GM12878 (cell line): ENCODE measurements at regions not wholly inside any gene's neighbourhood (a gene's known extent, or its start where the extent isn't known, plus 50 kb on each side); places are given as distances from the start of the nearest gene placed in this dataset.
"Not testable (repeated sequence)": the region's sequence is repeated elsewhere in the genome, so short reads cannot be mapped to it uniquely, and the experiment has no call there.

ENCODE experiments used
- ATAC-seq: fragments of 200-7000 bp; cut with Tn5 transposase; 3 replicates; pipeline ENCODE4 v1.9.1; 2020; ENCODE audit warnings: mild to moderate bottlenecking, moderate library complexity
- BruUV-seq: library from RNA; stranded (reverse); fragments of 400-500 nt; replicated peaks from 2 replicates; lab custom pipeline; 2021; lab: Mats Ljungman, UMichigan
- CTCF ChIA-PET: fragments of 300-600 bp; sonication (Branson Sonifier 250); formaldehyde crosslinking; extraction: SDS; loops from one replicate; lab custom pipeline; 2021; ENCODE audit warnings: inconsistent platforms; lab: Yijun Ruan, JAX
- POLR2A ChIA-PET: fragments of 350-600 bp; formaldehyde crosslinking; extraction: SDS; loops from one replicate; lab custom pipeline; 2021; ENCODE audit warnings: inconsistent platforms; lab: Charles Lee
- RAD21 ChIA-PET: fragments of 300-600 bp; sonication (Branson Sonifier 250); formaldehyde crosslinking; loops from one replicate; lab custom pipeline; 2023; ENCODE audit warnings: antibody characterized with exemption; ENCODE audit not compliant: unreplicated experiment; lab: Charles Lee
- SMC1A ChIA-PET: fragments of 300-600 bp; sonication (Branson Sonifier 250); formaldehyde crosslinking; loops from one replicate; lab custom pipeline; 2023; ENCODE audit not compliant: unreplicated experiment, uncharacterized antibody; lab: Charles Lee
- DNase-seq: peaks from one replicate; pipeline ENCODE4 v3.0.0-alpha.2; 2011; ENCODE audit warnings: low read depth, low spot score
- FAIRE-seq: peaks from 3 replicates; lab custom pipeline; 2011; peaks lifted over from hg19 to GRCh38; lab: Jason Lieb, UNC
- H2AFZ ChIP-seq: 2 replicates; pipeline ENCODE4 v1.6.0; 2011; ENCODE audit warnings: low read depth, low read length, control low read depth; ENCODE audit not compliant: control insufficient read depth
- H3K27ac ChIP-seq: 2 replicates; pipeline ENCODE4 v1.5.1; 2011; ENCODE audit warnings: control low read depth; ENCODE audit not compliant: control insufficient read depth, insufficient read depth
- H3K27me3 ChIP-seq, 2 experiments: replicated peaks in 1 of 2; 2 replicates each; pipeline versions ENCODE4 v1.6.0 to v1.6.1; 2011; ENCODE audit warnings: low read length in 1 of 2; ENCODE audit not compliant: control insufficient read depth in 2 of 2, insufficient read depth in 2 of 2
- H3K36me3 ChIP-seq, 2 experiments: 2 replicates each; pipeline ENCODE4 v1.5.1; 2011; ENCODE audit warnings: low read length in 1 of 2; ENCODE audit not compliant: control insufficient read depth in 2 of 2, insufficient read depth in 2 of 2
- H3K4me1 ChIP-seq: 2 replicates; pipeline ENCODE4 v1.6.1; 2011; ENCODE audit warnings: mild to moderate bottlenecking, low read length, moderate library complexity, mixed read lengths; ENCODE audit not compliant: control insufficient read depth, insufficient read depth
- H3K4me2 ChIP-seq: 2 replicates; pipeline ENCODE4 v1.6.0; 2011; ENCODE audit warnings: control low read depth; ENCODE audit not compliant: control insufficient read depth, insufficient read depth
- H3K4me3 ChIP-seq: fragments of 200-600 bp; sonication (generic); 2 replicates; pipeline ENCODE4 v1.5.1; 2016
- H3K79me2 ChIP-seq: 2 replicates; pipeline ENCODE4 v1.6.0; 2011; ENCODE audit warnings: low read length; ENCODE audit not compliant: control insufficient read depth, insufficient read depth
- H3K9ac ChIP-seq: 2 replicates; pipeline ENCODE4 v1.8.0; 2011; ENCODE audit warnings: low read length, control low read depth, mixed read lengths; ENCODE audit not compliant: control insufficient read depth, insufficient read depth
- H3K9me3 ChIP-seq: replicated peaks from 3 replicates; pipeline ENCODE4 v1.5.1; 2011; ENCODE audit warnings: mild to moderate bottlenecking, low read length; ENCODE audit not compliant: control insufficient read depth, insufficient read depth
- H4K20me1 ChIP-seq: 2 replicates; pipeline ENCODE4 v1.6.0; 2011; ENCODE audit not compliant: control insufficient read depth, insufficient read depth
- NKRF ChIP-seq: fragments of 450-650 bp; conservative IDR thresholded peaks from 2 replicates; pipeline ENCODE4 v1.6.1; 2017; ENCODE audit warnings: mild to moderate bottlenecking, moderate library complexity
- WGBS: methylation state at CpG from one replicate; pipeline ENCODE4 v1.1.6; 2016; ENCODE audit warnings: low lambda C conversion rate; ENCODE audit not compliant: insufficient replicate concordance, insufficient coverage; ENCODE audit errors: missing lambda C conversion rate; 5-methylcytosine and 5-hydroxymethylcytosine counted together
- in situ Hi-C: fragments of 300-500 bp; cut with MboI; formaldehyde crosslinking; loops from 9 replicates; pipeline ENCODE4 v1.14.3; 2018; ENCODE audit warnings: mixed read lengths
- intact Hi-C: fragments of 100-400 bp; cut with micrococcal nuclease; formaldehyde crosslinking; loops from one replicate; pipeline ENCODE4 v1.14.2; 2022; ENCODE audit not compliant: unreplicated experiment

GRCh38 chr7:89718941-89719340 lies 435.3 kb upstream of the STEAP1 start:
- H3K27me3 ChIP-seq, in situ Hi-C loops, intact Hi-C loops, ATAC-seq, CTCF ChIA-PET, DNase-seq, H3K4me2 ChIP-seq, SMC1A ChIA-PET, H3K36me3 ChIP-seq, H4K20me1 ChIP-seq, FAIRE-seq, POLR2A ChIA-PET, H3K9ac ChIP-seq, H3K79me2 ChIP-seq, H3K9me3 ChIP-seq, H3K4me3 ChIP-seq, H3K4me1 ChIP-seq, RAD21 ChIA-PET, H2AFZ ChIP-seq, H3K27ac ChIP-seq, BruUV-seq: not testable (repeated sequence)
- WGBS: 5% methylated on average over 2 of the region's 2 CpGs

DNA sequence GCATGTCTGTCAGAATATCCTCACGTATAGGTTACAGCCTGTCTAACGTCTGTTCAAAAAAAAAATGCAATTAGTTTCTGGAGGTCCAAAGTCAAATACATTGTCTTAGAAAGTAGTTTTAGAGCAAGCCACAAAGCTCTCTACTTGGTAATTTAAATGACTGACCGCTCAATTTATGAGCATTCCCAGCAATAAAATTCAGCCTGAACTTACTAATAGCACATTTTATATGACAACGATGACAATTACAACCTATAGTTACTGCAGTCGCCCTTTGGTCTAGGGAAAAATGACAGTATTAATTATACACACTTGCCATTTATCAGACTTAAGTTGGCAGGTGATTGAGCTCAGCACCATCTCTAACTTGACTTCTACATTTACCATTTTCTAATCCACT lies 425.8 kb upstream of the STEAP1 start:
- Histone ChIP-seq H3K4me3 (no peak overlapping the region), H3K27ac (no peak overlapping the region), H3K4me2 (no peak overlapping the region), H2AFZ (no peak overlapping the region), H4K20me1 (no peaks in the 10 kb centered on the region), H3K27me3 (no peaks in the 10 kb centered on the region), H3K9me3 (no peaks in the 10 kb centered on the region), H3K9ac (no peak overlapping the region), H3K4me1 (no peaks in the 10 kb centered on the region), H3K36me3 (no peaks in the 10 kb centered on the region), H3K79me2 (no peaks in the 10 kb centered on the region)
- 33% methylated on average over 5 of the region's 5 CpGs for WGBS
- TF ChIP-seq NKRF: no peak
- CTCF ChIA-PET: no interaction called here
- in situ Hi-C loops: no loop called here
- POLR2A ChIA-PET: no interaction called here
- BruUV-seq: no TSS peak
- FAIRE-seq (no peak), DNase-seq (no peak), ATAC-seq (no peak)
- intact Hi-C loops: no loop called here
- RAD21 ChIA-PET: no interaction called here
- SMC1A ChIA-PET: interaction anchor here (1.4 kb wide), 1 partner anchor 42 kb away, joined by 3 read pairs; no protein-coding TSS in a partner anchor
